HG03354 (cell line): ENCODE measurements at regions not wholly inside any gene's neighbourhood (a gene's known extent, or its start where the extent isn't known, plus 50 kb on each side); places are given as distances from the start of the nearest gene placed in this dataset.
"Not testable (repeated sequence)": the region's sequence is repeated elsewhere in the genome, so short reads cannot be mapped to it uniquely, and the experiment has no call there.

Experiments
- ATAC-seq: cut with Tn5 transposase; IDR thresholded peaks from one replicate; pipeline ENCODE4 v1.9.1; 2021; ENCODE audit warnings: mild to moderate bottlenecking; ENCODE audit not compliant: unreplicated experiment, poor library complexity, severe bottlenecking

- ATAC-seq, result not testable (repeated sequence)
Measured at GRCh38 chr10:46645110-46645509, 66.2 kb downstream of the SYT15 start.

GRCh38 chr10:46646132-46646531 lies 67.2 kb downstream of the SYT15 start:
- ATAC-seq, result not testable (repeated sequence)

GRCh38 chr10:46650967-46651366 lies 72.0 kb downstream of the SYT15 start:
- ATAC-seq, result not testable (repeated sequence)

GRCh38 chr10:46657437-46657836 lies 78.5 kb downstream of the SYT15 start:
- ATAC-seq, result not testable (repeated sequence)

- not testable (repeated sequence) for ATAC-seq
Measured at GRCh38 chr10:46660027-46660834, 81.3 kb downstream of the SYT15 start.

- ATAC-seq, result not testable (repeated sequence)
Measured at GRCh38 chr10:46660835-46661164, 81.9 kb downstream of the SYT15 start.

GRCh38 chr10:46665536-46665935 lies 86.6 kb downstream of the SYT15 start:
- not testable (repeated sequence) for ATAC-seq

GRCh38 chr10:46668357-46668997 lies 89.5 kb downstream of the SYT15 start:
- not testable (repeated sequence) for ATAC-seq

- not testable (repeated sequence) for ATAC-seq
Measured at GRCh38 chr10:46677836-46678435, 99.0 kb downstream of the SYT15 start.

GRCh38 chr10:46691397-46691796 lies 112.5 kb downstream of the SYT15 start:
- not testable (repeated sequence) for ATAC-seq

- not testable (repeated sequence) for ATAC-seq
Measured at GRCh38 chr10:46693218-46693617, 114.3 kb downstream of the SYT15 start.

- ATAC-seq, result not testable (repeated sequence)
Measured at GRCh38 chr10:46717264-46717663, 138.3 kb downstream of the SYT15 start.

- ATAC-seq, result not testable (repeated sequence)
Measured at GRCh38 chr10:46718014-46718413, 139.1 kb downstream of the SYT15 start.

GRCh38 chr10:46720386-46720785 lies 141.5 kb downstream of the SYT15 start:
- ATAC-seq, result not testable (repeated sequence)

- ATAC-seq, result not testable (repeated sequence)
Measured at GRCh38 chr10:46720811-46721518, 142.0 kb downstream of the SYT15 start.

GRCh38 chr10:46724258-46724657 lies 145.3 kb downstream of the SYT15 start:
- not testable (repeated sequence) for ATAC-seq

GRCh38 chr10:46728359-46728758 lies 149.4 kb downstream of the SYT15 start:
- ATAC-seq, result not testable (repeated sequence)

- ATAC-seq, result not testable (repeated sequence)
Measured at GRCh38 chr10:46730729-46731128, 151.8 kb downstream of the SYT15 start.

GRCh38 chr10:46733635-46734261 lies 154.8 kb downstream of the SYT15 start:
- ATAC-seq, result not testable (repeated sequence)

GRCh38 chr10:46734262-46734642 lies 155.3 kb downstream of the SYT15 start:
- not testable (repeated sequence) for ATAC-seq
